ENCODE measurements at regions not wholly inside any gene's neighbourhood (a gene's known extent, or its start where the extent isn't known, plus 50 kb on each side); places are given as distances from the start of the nearest gene placed in this dataset.

DNA sequence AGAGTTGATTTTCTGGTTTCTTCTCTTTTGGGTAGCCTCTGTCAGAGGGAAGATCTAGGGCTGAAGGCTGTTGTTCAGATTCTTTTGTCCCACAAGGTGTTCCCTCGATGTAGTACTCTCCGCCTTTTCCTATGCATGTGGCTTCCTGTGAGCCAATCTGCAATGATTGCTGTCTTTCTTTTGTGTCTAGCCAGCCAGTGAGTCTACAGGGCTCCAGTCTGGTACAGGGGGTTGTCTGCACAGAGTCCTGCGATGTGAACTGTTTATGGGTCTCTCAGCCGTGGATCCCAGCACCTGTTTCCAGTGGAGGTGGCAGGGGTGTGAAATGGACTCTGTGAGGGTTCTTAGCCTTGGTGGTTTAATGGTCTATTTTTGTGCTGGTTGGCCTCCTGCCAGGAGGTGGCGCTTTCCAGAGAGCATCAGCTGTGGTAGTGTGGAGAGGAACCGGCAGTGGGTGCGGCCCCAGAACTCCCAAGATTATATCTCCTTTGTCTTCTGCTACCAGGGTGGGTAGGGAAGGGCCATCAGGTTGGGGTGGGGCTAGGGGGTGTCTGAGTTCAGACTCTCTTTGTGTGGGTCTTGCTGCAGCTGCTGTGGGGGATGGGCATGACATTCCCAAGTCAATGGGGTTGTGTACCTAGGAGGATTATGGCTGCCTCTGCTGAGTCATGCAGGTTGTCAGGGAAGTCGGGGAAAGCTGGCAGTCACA, 81.3 kb upstream of the C21orf91 start:
- DNase-seq = no peak

GRCh38 chr21:17889171-17889570, 70.0 kb upstream of the C21orf91 start:
- no peak for DNase-seq

DNA sequence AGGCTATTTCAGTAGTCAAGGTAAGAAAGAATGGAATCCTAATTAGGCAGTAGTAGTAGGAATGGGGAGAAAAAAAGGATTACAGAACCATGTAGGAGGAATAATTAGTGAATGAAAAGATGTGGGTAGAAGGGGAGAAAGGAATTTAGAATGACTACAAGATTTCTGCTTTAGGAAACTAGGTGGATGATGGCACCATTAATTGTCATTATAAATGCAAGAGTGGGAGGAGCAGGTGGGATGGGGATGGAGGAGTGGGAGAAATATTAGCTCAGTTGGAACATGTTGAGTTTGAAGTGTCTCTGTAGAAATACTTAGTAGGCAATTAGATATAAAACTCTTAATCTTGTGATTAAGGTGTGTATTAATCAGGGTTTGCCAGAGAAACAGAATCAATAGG, 50.0 kb upstream of the C21orf91 start:
- no peak for DNase-seq

Measured in suppressor macrophage (primary cell).